Uterus (tissue), 3 donors: ENCODE measurements at regions not wholly inside any gene's neighbourhood (a gene's known extent, or its start where the extent isn't known, plus 50 kb on each side); places are given as distances from the start of the nearest gene placed in this dataset.

Experiments
- DNase-seq, 2 donors: peaks; one replicate each; pipeline ENCODE4 v3.0.0-alpha.2; 2019 to 2020
- H3K27ac ChIP-seq, 2 donors: fragments of 200-600 bp; sonication (generic); 1 replicate in 1 of 2; 2 replicates in 1 of 2; pipeline ENCODE4 v1.5.1; 2016 to 2018
- H3K27me3 ChIP-seq, 2 donors: fragments of 200-600 bp; sonication (generic); one replicate each; pipeline ENCODE4 v1.5.1; 2018 to 2019; ENCODE audit warnings: control low read depth in 1 of 2
- H3K36me3 ChIP-seq, 2 donors: fragments of 200-600 bp; sonication (generic); one replicate each; pipeline ENCODE4 v1.5.1; 2019; ENCODE audit warnings: control low read depth in 1 of 2
- H3K4me1 ChIP-seq, 2 donors: fragments of 200-600 bp; sonication (generic); one replicate each; pipeline ENCODE4 v1.5.1; 2018 to 2019; ENCODE audit warnings: control low read depth in 1 of 2
- H3K4me3 ChIP-seq, 2 donors: fragments of 200-600 bp; sonication (generic); 1 replicate in 1 of 2; 2 replicates in 1 of 2; pipeline ENCODE4 v1.5.1; 2018 to 2019; ENCODE audit warnings: mild to moderate bottlenecking in 1 of 2
- H3K9me3 ChIP-seq, 2 donors: fragments of 200-600 bp; sonication (generic); one replicate each; pipeline ENCODE4 v1.5.1; 2019; ENCODE audit warnings: control low read depth in 1 of 2
- CTCF ChIP-seq, 4 experiments: fragments of 200-600 bp in 2 of 4; fragments of 450-650 bp in 2 of 4; sonication (generic) in 2 of 4; IDR thresholded peaks; one replicate each; pipeline ENCODE4 v1.5.1; 2016 to 2019; ENCODE audit warnings: antibody characterized with exemption in 4 of 4, mild to moderate bottlenecking in 2 of 4, moderate library complexity in 1 of 4
- POLR2A ChIP-seq, 2 donors: fragments of 450-650 bp; IDR thresholded peaks; one replicate each; pipeline ENCODE4 v1.6.1; 2016; ENCODE audit warnings: antibody characterized with exemption in 2 of 2, mild to moderate bottlenecking in 1 of 2, moderate library complexity in 1 of 2
- intact Hi-C: fragments of 100-400 bp; cut with DNase I; formaldehyde crosslinking; loops from one replicate; pipeline ENCODE4 v1.15.1; 2023; ENCODE audit warnings: low total_unique reads
- donor health status: DM: yes; HTN: yes; CAD: no.

GRCh38 chr15:69579950-69580618 lies 127.5 kb downstream of the RPLP1 start:
- intact Hi-C loops = no loop called here
- TF ChIP-seq CTCF (IDR thresholded peaks at IDR 0.05) (no peak), POLR2A (IDR thresholded peaks at IDR 0.05) (no peak)
- Histone ChIP-seq H3K9me3 (no peaks in the 10 kb centered on the region), H3K27me3 (no peaks in the 10 kb centered on the region), H3K4me1 (no peaks in the 10 kb centered on the region), H3K36me3 (no peaks in the 10 kb centered on the region), H3K27ac (no peak overlapping the region), H3K4me3 (no peak overlapping the region)
- no peak for DNase-seq

GRCh38 chr15:69583626-69584025 lies 131.0 kb downstream of the RPLP1 start:
- no peak overlapping the region for H3K4me3 ChIP-seq
- H3K27ac ChIP-seq = no peak overlapping the region
- DNase-seq = no peak
- intact Hi-C loops = no loop called here
- H3K4me1 ChIP-seq = no peaks in the 10 kb centered on the region
- H3K27me3 ChIP-seq = no peaks in the 10 kb centered on the region
- H3K9me3 ChIP-seq = no peaks in the 10 kb centered on the region
- no peaks in the 10 kb centered on the region for H3K36me3 ChIP-seq
- no peak for TF ChIP-seq POLR2A (IDR thresholded peaks at IDR 0.05)
- no peak for TF ChIP-seq CTCF (IDR thresholded peaks at IDR 0.05)

- TF ChIP-seq POLR2A (IDR thresholded peaks at IDR 0.05) = no peak
- TF ChIP-seq CTCF (IDR thresholded peaks at IDR 0.05) = no peak
- Histone ChIP-seq H3K4me1 (no peaks in the 10 kb centered on the region), H3K36me3 (no peaks in the 10 kb centered on the region), H3K9me3 (no peaks in the 10 kb centered on the region), H3K4me3 (no peak overlapping the region), H3K27me3 (no peaks in the 10 kb centered on the region), H3K27ac (no peak overlapping the region)
- DNase-seq = no peak
- intact Hi-C loops = no loop called here
Observed at GRCh38 chr15:69585937-69586336, 133.3 kb downstream of the RPLP1 start.

GRCh38 chr15:69586721-69587120 lies 134.1 kb downstream of the RPLP1 start:
- intact Hi-C loops = no loop called here
- DNase-seq = no peak
- Histone ChIP-seq H3K9me3 (no peaks in the 10 kb centered on the region), H3K36me3 (no peaks in the 10 kb centered on the region), H3K4me1 (no peaks in the 10 kb centered on the region), H3K27ac (no peak overlapping the region), H3K4me3 (no peak overlapping the region), H3K27me3 (no peaks in the 10 kb centered on the region)
- TF ChIP-seq POLR2A (IDR thresholded peaks at IDR 0.05) (no peak), CTCF (IDR thresholded peaks at IDR 0.05) (no peak)

- Histone ChIP-seq H3K4me1 (no peaks in the 10 kb centered on the region), H3K4me3 (no peak overlapping the region), H3K36me3 (no peaks in the 10 kb centered on the region), H3K27me3 (no peaks in the 10 kb centered on the region), H3K27ac (no peak overlapping the region), H3K9me3 (no peaks in the 10 kb centered on the region)
- TF ChIP-seq POLR2A (IDR thresholded peaks at IDR 0.05) (no peak), CTCF (IDR thresholded peaks at IDR 0.05) (no peak)
- intact Hi-C loops = no loop called here
- no peak for DNase-seq
Observed at GRCh38 chr15:69587723-69588426, 135.3 kb downstream of the RPLP1 start.
